HL-60/S4 (cell line): ENCODE measurements at regions not wholly inside any gene's neighbourhood (a gene's known extent, or its start where the extent isn't known, plus 50 kb on each side); places are given as distances from the start of the nearest gene placed in this dataset.
"Not testable (repeated sequence)": the region's sequence is repeated elsewhere in the genome, so short reads cannot be mapped to it uniquely, and the experiment has no call there.

ENCODE experiments used
- in situ Hi-C: fragments of 300-500 bp; cut with MboI; formaldehyde crosslinking; loops from 2 replicates; pipeline ENCODE4 v1.14.3; 2022; ENCODE audit warnings: low sequenced_read_pairs

GRCh38 chr13:60716313-60716712 lies 319.3 kb downstream of the TDRD3 start:
- in situ Hi-C loops: no loop called here

- in situ Hi-C loops: no loop called here
Observed at GRCh38 chr13:60707878-60708277, 310.9 kb downstream of the TDRD3 start.

- in situ Hi-C loops: no loop called here
Observed at GRCh38 chr13:60701895-60702294, 304.9 kb downstream of the TDRD3 start.

GRCh38 chr13:60700994-60701393 lies 304.0 kb downstream of the TDRD3 start:
- in situ Hi-C loops: no loop called here

GRCh38 chr13:60699636-60700035 lies 302.6 kb downstream of the TDRD3 start:
- in situ Hi-C loops: no loop called here

GRCh38 chr13:60696602-60697001 lies 299.6 kb downstream of the TDRD3 start:
- in situ Hi-C loops: no loop called here

GRCh38 chr13:60691268-60691667 lies 294.2 kb downstream of the TDRD3 start:
- in situ Hi-C loops: no loop called here

- in situ Hi-C loops: no loop called here
Observed at GRCh38 chr13:60690604-60691003, 293.6 kb downstream of the TDRD3 start.

- in situ Hi-C loops: no loop called here
Observed at GRCh38 chr13:60689571-60689970, 292.6 kb downstream of the TDRD3 start.

- in situ Hi-C loops: no loop called here
Observed at GRCh38 chr13:60689076-60689475, 292.1 kb downstream of the TDRD3 start.

- in situ Hi-C loops: no loop called here
Observed at GRCh38 chr13:60679928-60680694, 283.1 kb downstream of the TDRD3 start.

- in situ Hi-C loops: no loop called here
Observed at GRCh38 chr13:60679131-60679530, 282.1 kb downstream of the TDRD3 start.

- in situ Hi-C loops: no loop called here
Observed at GRCh38 chr13:60671386-60671785, 274.4 kb downstream of the TDRD3 start.

GRCh38 chr13:60663788-60664187 lies 266.8 kb downstream of the TDRD3 start:
- in situ Hi-C loops: no loop called here

GRCh38 chr13:60662595-60662994 lies 265.6 kb downstream of the TDRD3 start:
- in situ Hi-C loops: no loop called here

- in situ Hi-C loops: no loop called here
Observed at GRCh38 chr13:60661521-60661920, 264.5 kb downstream of the TDRD3 start.

GRCh38 chr13:60657586-60657985 lies 260.6 kb downstream of the TDRD3 start:
- in situ Hi-C loops: not testable (repeated sequence)

- in situ Hi-C loops: no loop called here
Observed at GRCh38 chr13:60655256-60655655, 258.2 kb downstream of the TDRD3 start.

GRCh38 chr13:60654415-60654814 lies 257.4 kb downstream of the TDRD3 start:
- in situ Hi-C loops: no loop called here

- in situ Hi-C loops: loop anchor here (25.0 kb wide), 1 partner anchor 765 kb away; the partner anchor contains the start of gene PCDH20
Observed at GRCh38 chr13:60647547-60647946, 250.5 kb downstream of the TDRD3 start.

- in situ Hi-C loops: loop anchor here (25.0 kb wide), 1 partner anchor 766 kb away; the partner anchor contains the start of gene PCDH20
Observed at GRCh38 chr13:60646620-60647019, 249.6 kb downstream of the TDRD3 start.

GRCh38 chr13:60645676-60646075 lies 248.7 kb downstream of the TDRD3 start:
- in situ Hi-C loops: loop anchor here (25.0 kb wide), 1 partner anchor 767 kb away; the partner anchor contains the start of gene PCDH20

GRCh38 chr13:60642552-60642951 lies 245.5 kb downstream of the TDRD3 start:
- in situ Hi-C loops: loop anchor here (25.0 kb wide), 1 partner anchor 770 kb away; the partner anchor contains the start of gene PCDH20
